Muscle of arm (tissue), 1 donor: ENCODE measurements at regions not wholly inside any gene's neighbourhood (a gene's known extent, or its start where the extent isn't known, plus 50 kb on each side); places are given as distances from the start of the nearest gene placed in this dataset.
A peak's percentile ranks its signal among the peaks of the same experiment; 100 is the strongest.

Experiments used
- DNase-seq: peaks from one replicate; pipeline ENCODE4 v3.0.0-alpha.2; 2013

DNA sequence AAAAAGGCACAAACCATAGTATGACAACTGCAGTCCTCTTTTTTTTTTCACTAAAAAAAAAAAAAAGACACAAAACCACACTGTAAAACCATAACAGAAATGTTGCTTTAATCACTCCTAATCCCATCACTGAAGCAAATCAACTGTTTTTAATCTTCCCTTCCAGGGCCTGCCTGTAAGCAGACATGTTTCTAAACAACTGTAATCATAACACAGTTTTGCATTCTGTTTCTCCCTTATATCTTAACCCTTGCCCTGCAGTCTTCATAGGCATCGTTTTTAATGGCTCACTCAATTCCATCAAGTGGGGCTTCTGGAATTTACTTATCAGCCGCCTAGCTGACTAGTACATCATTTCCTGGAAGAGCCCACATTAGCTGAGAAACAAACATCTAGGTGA, 111.0 kb upstream of the SLC25A48 start:
- no peak for DNase-seq

- DNase-seq: no peak
These were observed 112.8 kb upstream of the SLC25A48 start for GRCh38 chr5:135721548-135722090.

- DNase-seq: no peak
These were observed 114.3 kb upstream of the SLC25A48 start for GRCh38 chr5:135720191-135720590.

DNA sequence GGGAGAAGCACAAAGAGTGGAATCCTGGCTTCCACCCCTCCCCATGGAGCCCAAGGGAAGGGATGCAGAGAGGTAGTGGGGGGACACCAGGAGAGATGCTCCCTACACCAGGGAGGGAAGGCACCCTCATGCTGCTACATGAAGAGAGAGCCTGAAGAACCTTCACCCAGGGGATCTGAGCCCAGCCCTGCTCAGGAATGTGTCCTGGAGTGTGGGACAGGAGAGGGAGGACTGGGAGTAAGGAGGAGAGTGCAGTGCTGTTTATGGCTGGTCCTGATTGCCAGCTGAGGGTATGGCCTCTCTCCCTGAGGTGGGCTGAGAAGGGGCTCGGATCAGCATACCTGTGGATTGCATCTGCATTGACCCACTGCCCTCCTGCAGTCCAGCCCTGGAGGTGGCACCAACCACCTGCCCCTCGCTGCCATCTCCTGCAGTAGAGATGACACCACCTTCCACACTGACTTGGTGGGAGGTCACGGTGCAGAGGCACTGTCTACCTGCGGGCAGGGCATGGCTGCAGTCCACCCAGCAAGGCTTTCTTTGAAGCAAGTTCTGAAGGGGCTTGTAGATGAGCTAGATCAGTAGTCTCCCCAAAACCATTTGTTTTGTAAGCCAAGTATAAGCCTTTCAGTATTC, 114.9 kb upstream of the SLC25A48 start:
- no peak for DNase-seq

GRCh38 chr5:135718651-135719050, 115.8 kb upstream of the SLC25A48 start:
- DNase-seq: no peak

DNA sequence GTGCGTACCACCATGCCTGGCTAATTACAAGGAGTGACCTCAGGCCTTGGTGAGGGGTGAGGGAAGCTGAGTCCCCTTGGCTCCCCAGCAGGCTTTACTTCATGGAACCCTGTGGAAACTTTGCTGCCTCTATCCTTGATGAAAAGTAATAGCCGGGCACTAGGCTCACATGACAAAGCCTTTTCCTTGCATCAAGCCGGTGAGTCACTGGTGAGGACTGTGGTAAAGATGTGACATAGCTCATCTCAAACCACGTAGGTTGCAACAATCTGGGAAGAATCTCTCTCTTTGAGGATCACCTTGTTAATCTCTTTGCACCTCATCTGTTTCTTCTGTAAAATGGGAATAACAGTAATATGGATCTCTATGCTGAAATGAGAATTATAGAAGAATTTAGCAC, 116.3 kb upstream of the SLC25A48 start:
- DNase-seq: no peak

DNA sequence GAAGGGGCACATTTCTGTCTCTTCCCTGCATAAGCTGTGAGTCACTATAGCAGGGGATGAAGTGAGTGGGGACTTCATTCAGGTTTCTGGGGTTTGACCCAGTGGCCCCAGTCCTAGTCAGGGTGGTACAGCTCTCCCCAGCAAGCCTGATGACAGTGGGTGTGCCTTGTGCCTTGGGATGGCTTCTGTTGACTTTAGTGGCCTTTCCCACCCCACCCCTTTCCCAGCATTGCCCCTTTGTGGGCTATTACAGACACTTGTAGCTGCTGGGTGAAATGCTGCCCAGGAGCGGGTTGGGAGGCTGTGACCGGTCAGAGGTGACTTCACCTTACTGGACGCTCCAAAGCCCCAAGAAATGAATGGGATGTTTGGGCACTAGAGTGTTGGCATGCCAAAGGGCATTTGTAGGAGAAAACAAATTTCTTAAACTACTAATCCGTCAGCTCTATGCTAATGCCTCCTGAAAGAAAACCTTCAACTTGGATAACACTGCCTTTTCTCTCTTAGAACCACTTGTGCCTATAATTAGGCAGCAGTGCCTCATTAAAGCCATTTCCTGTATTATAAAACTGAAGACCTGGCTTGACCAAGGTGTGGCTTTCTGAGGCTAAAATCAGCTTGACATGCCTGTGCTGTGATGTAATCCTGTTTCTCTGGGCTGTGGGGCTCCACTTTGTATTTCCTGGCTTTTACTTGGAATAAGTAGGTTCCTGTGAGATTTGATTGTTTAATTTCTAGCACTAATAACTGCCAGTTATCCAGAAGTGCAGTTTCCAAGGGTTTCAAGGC, 119.0 kb upstream of the SLC25A48 start:
- no peak for DNase-seq

- DNase-seq: no peak
These were observed 120.2 kb upstream of the SLC25A48 start for GRCh38 chr5:135714126-135714894.

DNA sequence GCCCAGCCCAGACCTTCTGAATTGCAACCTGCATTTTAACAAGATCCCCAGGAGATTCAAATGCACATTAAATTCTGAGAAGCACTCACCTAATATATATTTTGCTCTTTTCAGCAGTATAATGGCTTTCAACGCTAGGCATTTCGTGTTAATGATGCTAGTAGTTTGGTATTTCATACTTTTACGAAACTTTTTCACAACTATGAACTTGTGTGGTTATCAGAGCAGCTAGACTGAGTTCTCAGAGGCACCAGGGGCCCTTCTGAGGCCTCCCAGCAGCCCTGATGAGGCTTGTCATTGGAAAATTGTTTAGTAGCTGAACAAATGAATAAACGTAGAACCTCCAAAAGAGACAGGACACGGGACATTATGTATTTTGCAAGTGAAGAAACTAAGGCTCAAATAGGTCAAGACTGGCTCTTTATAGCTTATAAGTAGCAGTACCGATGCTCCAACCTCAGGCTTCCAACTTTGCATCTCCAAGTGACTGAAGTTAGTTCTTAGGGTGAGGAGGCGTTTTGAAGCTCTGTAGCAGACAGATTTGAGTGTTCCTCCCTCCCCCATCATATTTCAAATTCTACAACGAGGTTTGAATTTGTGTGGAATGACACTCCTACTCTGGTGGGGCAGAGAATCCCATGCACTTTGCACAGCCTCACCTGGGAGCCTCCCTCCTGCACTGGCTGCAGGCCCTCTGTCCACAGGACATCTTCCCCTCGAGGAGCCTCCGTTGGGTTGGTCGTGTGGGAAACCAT, 121.1 kb upstream of the SLC25A48 start:
- no peak for DNase-seq

GRCh38 chr5:135711911-135712310, 122.6 kb upstream of the SLC25A48 start:
- DNase-seq: peak; percentile 24

DNA sequence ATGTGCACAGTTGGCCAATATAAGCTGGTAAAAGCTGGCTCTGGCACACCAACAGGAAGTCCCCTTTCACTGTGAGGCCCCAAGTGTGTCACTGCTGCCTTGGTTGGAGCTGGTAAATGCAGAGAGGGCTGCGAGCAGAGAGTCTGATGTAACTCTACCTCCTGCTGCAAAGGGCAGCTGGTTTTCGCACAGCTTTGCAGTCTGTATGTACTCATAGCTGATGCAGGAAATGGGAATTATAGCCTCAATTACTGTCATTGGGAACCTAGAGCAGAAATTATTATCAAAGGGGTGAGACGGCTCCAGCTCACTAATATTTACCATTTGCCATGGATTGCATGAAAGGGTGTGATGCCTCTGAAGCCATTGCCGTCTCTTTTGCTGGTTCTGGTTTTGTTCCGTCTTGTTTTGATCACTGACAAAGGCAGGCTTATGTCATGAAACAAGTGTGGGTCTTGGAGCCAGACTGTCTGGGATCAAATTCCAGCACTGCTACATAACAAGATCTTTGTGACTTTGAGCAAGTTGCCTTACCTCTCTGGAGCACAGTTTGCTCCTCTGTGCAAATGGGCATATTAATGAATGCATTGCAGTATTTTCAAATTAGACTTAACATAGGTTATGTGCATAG, 124.3 kb upstream of the SLC25A48 start:
- peak; percentile 25 for DNase-seq

GRCh38 chr5:135709208-135709575, 125.3 kb upstream of the SLC25A48 start:
- peak; percentile 38 for DNase-seq

DNA sequence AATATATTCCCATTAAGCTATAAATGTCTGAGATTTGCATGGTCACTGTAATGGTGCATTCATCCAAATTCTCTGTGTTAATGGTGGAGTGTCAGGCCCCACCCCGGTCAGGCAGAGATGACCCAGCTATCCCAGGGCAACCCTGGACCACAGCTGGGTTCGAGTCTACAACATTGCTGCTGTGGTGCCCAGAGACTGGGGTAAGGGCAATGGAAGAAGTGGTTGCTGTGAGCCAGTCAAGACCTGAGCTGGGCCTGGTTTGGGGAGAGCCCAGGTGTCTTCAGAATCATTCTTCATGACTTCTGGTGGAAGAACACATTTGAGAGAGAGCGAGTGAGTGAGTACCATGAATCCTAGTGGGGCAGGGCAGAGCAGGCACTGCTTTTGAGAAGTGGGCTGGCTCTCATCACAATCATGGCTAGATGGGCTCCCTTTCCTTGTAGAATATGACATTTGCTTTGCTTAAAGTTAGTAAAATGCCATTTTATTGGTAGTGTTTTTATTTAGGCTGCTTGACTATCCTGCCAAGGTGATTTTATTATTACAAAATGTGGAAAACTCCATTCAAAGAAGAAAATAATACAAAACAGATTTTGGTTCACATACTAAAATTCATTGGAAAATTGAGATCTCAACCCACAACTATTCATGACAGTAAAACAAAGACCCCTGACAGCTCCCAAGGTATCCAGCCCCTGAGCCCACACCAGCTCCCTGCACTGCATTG, 125.8 kb upstream of the SLC25A48 start:
- DNase-seq: no peak

DNA sequence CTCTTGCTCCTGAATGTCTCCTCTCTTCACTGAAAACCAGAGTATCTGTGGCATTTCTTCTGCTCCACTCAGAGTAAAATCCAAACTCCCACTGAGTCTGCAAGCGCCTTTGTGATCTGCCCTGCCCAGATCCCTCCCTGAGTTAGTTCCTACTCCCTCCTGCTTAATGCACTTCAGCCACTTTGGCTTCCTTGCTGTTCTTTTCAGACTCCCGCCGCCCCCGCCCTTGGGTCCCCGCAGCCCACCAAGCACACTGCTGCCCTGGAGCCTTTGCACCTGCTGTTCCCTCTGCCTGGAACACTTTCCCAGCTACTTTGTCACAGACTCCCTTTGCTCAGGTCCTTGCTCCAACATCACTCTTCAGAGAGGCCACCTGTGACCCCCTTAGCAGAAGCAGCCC, 127.2 kb upstream of the SLC25A48 start:
- DNase-seq: no peak

- DNase-seq: no peak
These were observed 127.6 kb upstream of the SLC25A48 start for GRCh38 chr5:135706893-135707292.

GRCh38 chr5:135706474-135706873, 127.7 kb upstream of the CXCL14 start:
- no peak for DNase-seq

- no peak for DNase-seq
These were observed 127.2 kb upstream of the CXCL14 start for GRCh38 chr5:135705941-135706466.

DNA sequence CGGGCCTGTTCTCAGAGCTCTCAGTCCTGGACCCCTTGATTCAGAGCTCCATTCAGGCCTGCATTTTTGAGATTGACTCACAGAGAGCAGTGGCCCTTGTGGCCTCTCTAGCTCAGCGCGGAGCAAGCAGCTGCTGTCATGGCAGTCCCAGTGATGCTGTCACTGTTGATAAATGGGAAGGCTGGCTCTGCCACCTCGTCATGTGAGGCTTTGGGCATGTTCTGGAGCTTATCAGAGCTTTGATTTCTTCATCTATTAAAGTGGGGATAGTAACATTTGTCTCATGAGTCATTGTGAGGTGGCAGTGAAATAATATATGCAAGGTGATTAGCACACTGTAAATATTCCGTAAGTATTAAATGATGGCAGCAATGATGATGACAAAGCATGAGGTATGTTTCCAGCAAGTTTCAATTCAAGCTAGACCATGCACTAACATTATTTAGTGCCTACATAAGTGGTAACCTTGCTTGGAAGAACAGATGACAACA, 126.4 kb upstream of the CXCL14 start:
- DNase-seq: no peak

DNA sequence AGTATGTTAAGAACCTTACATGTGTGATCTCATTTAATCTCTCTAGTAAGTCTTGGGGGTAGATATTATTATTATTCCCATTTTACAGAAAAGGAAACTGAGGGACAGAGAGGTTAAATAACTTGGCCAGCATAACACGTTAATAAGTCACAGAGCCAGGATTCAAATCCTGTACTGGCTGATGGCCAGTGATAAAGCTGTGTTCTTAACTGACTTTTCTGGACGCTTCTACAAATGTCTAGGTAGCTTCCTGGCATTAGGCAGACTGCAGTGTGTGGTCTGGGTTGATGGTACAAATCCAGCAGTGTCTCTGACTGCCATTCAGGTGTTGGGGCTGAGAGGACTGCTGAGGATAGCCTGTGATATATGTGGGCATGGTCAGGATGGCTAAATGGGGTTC, 125.8 kb upstream of the CXCL14 start:
- no peak for DNase-seq

- no peak for DNase-seq
These were observed 124.3 kb upstream of the CXCL14 start for GRCh38 chr5:135703016-135703550.
